HG03571 (cell line): ENCODE measurements at regions not wholly inside any gene's neighbourhood (a gene's known extent, or its start where the extent isn't known, plus 50 kb on each side); places are given as distances from the start of the nearest gene placed in this dataset.

Experiments
- ATAC-seq: cut with Tn5 transposase; IDR thresholded peaks from one replicate; pipeline ENCODE4 v1.9.1; 2021; ENCODE audit not compliant: unreplicated experiment

- no peak for ATAC-seq
Observed at GRCh38 chr14:98118749-98119148, 1153.2 kb downstream of the BCL11B start.

- ATAC-seq: no peak
Observed at GRCh38 chr14:98119739-98120138, 1152.3 kb downstream of the BCL11B start.

- ATAC-seq: no peak
Observed at GRCh38 chr14:98120831-98121464, 1151.0 kb downstream of the BCL11B start.

- no peak for ATAC-seq
Observed at GRCh38 chr14:98122527-98122926, 1149.5 kb downstream of the BCL11B start.

- no peak for ATAC-seq
Observed at GRCh38 chr14:98130691-98131090, 1141.3 kb downstream of the BCL11B start.

- ATAC-seq: no peak
Observed at GRCh38 chr14:98131406-98131805, 1140.6 kb downstream of the BCL11B start.

GRCh38 chr14:98133806-98134205, 1138.2 kb downstream of the BCL11B start:
- ATAC-seq: no peak

GRCh38 chr14:98136012-98136789, 1135.8 kb downstream of the BCL11B start:
- ATAC-seq: no peak

- no peak for ATAC-seq
Observed at GRCh38 chr14:98137131-98138025, 1134.6 kb downstream of the BCL11B start.

- no peak for ATAC-seq
Observed at GRCh38 chr14:98138666-98139065, 1133.3 kb downstream of the BCL11B start.

GRCh38 chr14:98140862-98141530, 1131.0 kb downstream of the BCL11B start:
- no peak for ATAC-seq

GRCh38 chr14:98143566-98143965, 1128.4 kb downstream of the BCL11B start:
- no peak for ATAC-seq

GRCh38 chr14:98144964-98145363, 1127.0 kb downstream of the BCL11B start:
- no peak for ATAC-seq

- ATAC-seq: no peak
Observed at GRCh38 chr14:98146416-98146815, 1125.6 kb downstream of the BCL11B start.

GRCh38 chr14:98154254-98154653, 1117.7 kb downstream of the BCL11B start:
- no peak for ATAC-seq

GRCh38 chr14:98156411-98156810, 1115.6 kb downstream of the BCL11B start:
- ATAC-seq: no peak

- no peak for ATAC-seq
Observed at GRCh38 chr14:98160901-98161300, 1111.1 kb downstream of the BCL11B start.

GRCh38 chr14:98161356-98161755, 1110.6 kb downstream of the BCL11B start:
- ATAC-seq: no peak

- no peak for ATAC-seq
Observed at GRCh38 chr14:98162856-98163805, 1108.9 kb downstream of the BCL11B start.

- ATAC-seq: no peak
Observed at GRCh38 chr14:98163873-98164272, 1108.1 kb downstream of the BCL11B start.
